Upper lobe of left lung (tissue), 6 donors: ENCODE measurements at regions not wholly inside any gene's neighbourhood (a gene's known extent, or its start where the extent isn't known, plus 50 kb on each side); places are given as distances from the start of the nearest gene placed in this dataset.
"Not testable (repeated sequence)": the region's sequence is repeated elsewhere in the genome, so short reads cannot be mapped to it uniquely, and the experiment has no call there.

ENCODE experiments used
- ATAC-seq, 2 donors: fragments of 200-7000 bp; cut with Tn5 transposase; one replicate each; pipeline ENCODE4 v1.9.1; 2022; ENCODE audit warnings: mild to moderate bottlenecking in 2 of 2, moderate library complexity in 2 of 2; ENCODE audit not compliant: low FRiP score in 2 of 2
- DNase-seq, 2 donors: peaks; one replicate each; pipeline ENCODE4 v3.0.0-alpha.2; 2019 to 2020
- H3K27ac ChIP-seq, 4 donors: fragments of 200-600 bp; sonication (generic); one replicate each; pipeline ENCODE4 v1.5.1; 2016 to 2019
- H3K27me3 ChIP-seq, 4 donors: fragments of 200-600 bp; sonication (generic); one replicate each; pipeline ENCODE4 v1.5.1; 2017 to 2019
- H3K36me3 ChIP-seq, 4 donors: fragments of 200-600 bp; sonication (generic); one replicate each; pipeline ENCODE4 v1.5.1; 2016 to 2019
- H3K4me1 ChIP-seq, 4 donors: fragments of 200-600 bp; sonication (generic); one replicate each; pipeline ENCODE4 v1.5.1; 2018 to 2019
- H3K4me3 ChIP-seq, 4 donors: fragments of 200-600 bp; sonication (generic); one replicate each; pipeline ENCODE4 v1.5.1; 2017 to 2019; ENCODE audit warnings: mild to moderate bottlenecking in 2 of 4, moderate library complexity in 1 of 4
- H3K9me3 ChIP-seq, 4 donors: fragments of 200-600 bp; sonication (generic); one replicate each; pipeline ENCODE4 v1.5.1; 2018 to 2019
- CTCF ChIP-seq, 6 experiments: fragments of 450-650 bp in 4 of 6; fragments of 200-600 bp in 2 of 6; sonication (generic) in 2 of 6; IDR thresholded peaks; one replicate each; pipeline ENCODE4 v1.5.1; 2016 to 2019; ENCODE audit warnings: antibody characterized with exemption in 6 of 6
- EP300 ChIP-seq, 4 donors: sonication (generic); formaldehyde crosslinking; IDR thresholded peaks; one replicate each; pipeline ENCODE4 v1.5.1; 2017; ENCODE audit warnings: antibody characterized with exemption in 4 of 4, control low read depth in 2 of 4
- POLR2A ChIP-seq, 4 donors: fragments of 450-650 bp; IDR thresholded peaks; one replicate each; pipeline ENCODE4 v1.5.1; 2016 to 2017; ENCODE audit warnings: antibody characterized with exemption in 4 of 4, mild to moderate bottlenecking in 2 of 4
- POLR2AphosphoS5 ChIP-seq, 2 donors: sonication (generic); formaldehyde crosslinking; IDR thresholded peaks; one replicate each; pipeline ENCODE4 v1.5.1; 2017; ENCODE audit warnings: antibody characterized with exemption in 2 of 2
- WGBS, 2 donors: methylation state at CpG; one replicate each; pipeline ENCODE4 v1.1.5; 2017 to 2018; 5-methylcytosine and 5-hydroxymethylcytosine counted together
- donor health status: DM: no; HTN: no; CAD: no; lungs with moderate emphysema.
- donor health status: DM: no; HTN: yes; CAD: no; lungs with severe emphysema.

- 75 to 78% methylated on average over 4 of the region's 4 CpGs for WGBS, 2 donors
- TF ChIP-seq EP300 (IDR thresholded peaks at IDR 0.05) (no peak), POLR2AphosphoS5 (IDR thresholded peaks at IDR 0.05) (no peak), POLR2A (IDR thresholded peaks at IDR 0.05) (no peak), CTCF (IDR thresholded peaks at IDR 0.05) (no peak)
- ATAC-seq (no peak), DNase-seq (no peak)
- Histone ChIP-seq H3K4me3 (no peak overlapping the region), H3K9me3 (no peaks in the 10 kb centered on the region), H3K27ac (no peak overlapping the region), H3K27me3 (no peaks in the 10 kb centered on the region), H3K36me3 (no peaks in the 10 kb centered on the region), H3K4me1 (no peaks in the 10 kb centered on the region)
Measured at GRCh38 chr14:98218218-98218617, 1053.8 kb downstream of the BCL11B start.

- DNase-seq: no peak
- no peak for ATAC-seq
- Histone ChIP-seq H3K27ac (no peak overlapping the region), H3K4me3 (no peak overlapping the region), H3K9me3 (no peaks in the 10 kb centered on the region), H3K36me3 (no peaks in the 10 kb centered on the region), H3K27me3 (no peaks in the 10 kb centered on the region), H3K4me1 (no peaks in the 10 kb centered on the region)
- WGBS, 2 donors: 91 to 96% methylated on average over 5 of the region's 5 CpGs
- TF ChIP-seq EP300 (IDR thresholded peaks at IDR 0.05) (no peak), POLR2A (IDR thresholded peaks at IDR 0.05) (no peak), CTCF (IDR thresholded peaks at IDR 0.05) (no peak), POLR2AphosphoS5 (IDR thresholded peaks at IDR 0.05) (no peak)
Measured at GRCh38 chr14:98219638-98220037, 1052.4 kb downstream of the BCL11B start.

- WGBS, 2 donors: 77 to 94% methylated on average over 6 of the region's 6 CpGs
Measured at GRCh38 chr14:98223106-98223505, 1048.9 kb downstream of the BCL11B start.

GRCh38 chr14:98223710-98224109 lies 1048.3 kb downstream of the BCL11B start:
- H3K9me3 ChIP-seq, DNase-seq, H3K27me3 ChIP-seq, H3K36me3 ChIP-seq, ATAC-seq, H3K27ac ChIP-seq, H3K4me3 ChIP-seq, H3K4me1 ChIP-seq: not testable (repeated sequence)
- WGBS, 2 donors: 81 to 82% methylated on average over 4 of the region's 4 CpGs

More at GRCh38 chr14:98223106-98223505, 1048.9 kb downstream of the BCL11B start:
- Histone ChIP-seq H3K4me1 (no peaks in the 10 kb centered on the region), H3K27me3 (no peaks in the 10 kb centered on the region), H3K9me3 (no peaks in the 10 kb centered on the region), H3K4me3 (no peak overlapping the region), H3K27ac (no peak overlapping the region), H3K36me3 (no peaks in the 10 kb centered on the region)
- ATAC-seq (no peak), DNase-seq (no peak)
- TF ChIP-seq EP300 (IDR thresholded peaks at IDR 0.05): no peak
- no peak for TF ChIP-seq CTCF (IDR thresholded peaks at IDR 0.05)

GRCh38 chr14:98226411-98226810 lies 1045.6 kb downstream of the BCL11B start:
- H3K9me3 ChIP-seq: no peaks in the 10 kb centered on the region
- DNase-seq: peak in 1 of 2 donors; percentile 40
- WGBS, 2 donors: 75 to 79% methylated on average over 8 of the region's 8 CpGs

More at GRCh38 chr14:98226411-98226810, 1045.6 kb downstream of the BCL11B start:
- no peak overlapping the region for H3K4me3 ChIP-seq
- no peaks in the 10 kb centered on the region for H3K27me3 ChIP-seq
- H3K27ac ChIP-seq: no peak overlapping the region
- no peaks in the 10 kb centered on the region for H3K36me3 ChIP-seq
- H3K4me1 ChIP-seq: no peaks in the 10 kb centered on the region
- no peak for ATAC-seq
- no peak for TF ChIP-seq EP300 (IDR thresholded peaks at IDR 0.05)
- TF ChIP-seq CTCF (IDR thresholded peaks at IDR 0.05): no peak
- no peak for TF ChIP-seq POLR2A (IDR thresholded peaks at IDR 0.05)
